ENCODE measurements at regions not wholly inside any gene's neighbourhood (a gene's known extent, or its start where the extent isn't known, plus 50 kb on each side); places are given as distances from the start of the nearest gene placed in this dataset.

- no peaks in the 10 kb centered on the region for H3K79me2 ChIP-seq (ENCODE audit: insufficient read depth, low read length)
- H3K9ac ChIP-seq (ENCODE audit: low read length): no peak overlapping the region
- no peaks in the 10 kb centered on the region for H3K9me2 ChIP-seq (replicated peaks; ENCODE audit: insufficient read depth, low read length)
- H3K27ac ChIP-seq (ENCODE audit: low read depth, low read length): no peak overlapping the region
- no peaks in the 10 kb centered on the region for H3K27me3 ChIP-seq (ENCODE audit: low read length)
- no peaks in the 10 kb centered on the region for H3K9me3 ChIP-seq (ENCODE audit: insufficient read depth, low read length)
- no peaks in the 10 kb centered on the region for H3K36me3 ChIP-seq (ENCODE audit: low read length)
- H3F3A ChIP-seq (ENCODE audit: insufficient read depth): no peaks in the 10 kb centered on the region
- no peak overlapping the region for H3K4me3 ChIP-seq (ENCODE audit: insufficient read depth, low read length, poor library complexity, severe bottlenecking)
- H3K4me2 ChIP-seq (ENCODE audit: low read depth, low read length, poor library complexity, severe bottlenecking): no peak overlapping the region
- H4K20me1 ChIP-seq (ENCODE audit: low read depth, low read length): no peaks in the 10 kb centered on the region
- no peak for TF ChIP-seq EZH2phosphoT487 (conservative IDR thresholded peaks at IDR 0.05; ENCODE audit: low read length)
- TF ChIP-seq CTCF (IDR thresholded peaks at IDR 0.05; ENCODE audit: insufficient read depth, low read length, poor library complexity, severe bottlenecking): no peak
- H2AFZ ChIP-seq (ENCODE audit: low read depth, low read length, severe bottlenecking): no peak overlapping the region
These were observed 181.1 kb upstream of the PABPC4L start for GRCh38 chr4:134382478-134383227.

- no peak overlapping the region for H3K4me2 ChIP-seq (ENCODE audit: low read depth, low read length, poor library complexity, severe bottlenecking)
- no peaks in the 10 kb centered on the region for H3K36me3 ChIP-seq (ENCODE audit: low read length)
- no peaks in the 10 kb centered on the region for H4K20me1 ChIP-seq (ENCODE audit: low read depth, low read length)
- no peaks in the 10 kb centered on the region for H3F3A ChIP-seq (ENCODE audit: insufficient read depth)
- H3K27ac ChIP-seq (ENCODE audit: low read depth, low read length): no peak overlapping the region
- H3K9me2 ChIP-seq (replicated peaks; ENCODE audit: insufficient read depth, low read length): no peaks in the 10 kb centered on the region
- H3K9me3 ChIP-seq (ENCODE audit: insufficient read depth, low read length): no peaks in the 10 kb centered on the region
- no peaks in the 10 kb centered on the region for H3K79me2 ChIP-seq (ENCODE audit: insufficient read depth, low read length)
- no peak overlapping the region for H3K9ac ChIP-seq (ENCODE audit: low read length)
- no peak overlapping the region for H2AFZ ChIP-seq (ENCODE audit: low read depth, low read length, severe bottlenecking)
- TF ChIP-seq CTCF (IDR thresholded peaks at IDR 0.05; ENCODE audit: insufficient read depth, low read length, poor library complexity, severe bottlenecking): no peak
- no peak for TF ChIP-seq EZH2phosphoT487 (conservative IDR thresholded peaks at IDR 0.05; ENCODE audit: low read length)
- no peaks in the 10 kb centered on the region for H3K27me3 ChIP-seq (ENCODE audit: low read length)
- no peak overlapping the region for H3K4me3 ChIP-seq (ENCODE audit: insufficient read depth, low read length, poor library complexity, severe bottlenecking)
These were observed 174.2 kb upstream of the PABPC4L start for GRCh38 chr4:134375775-134376174.

- no peak overlapping the region for H3K4me2 ChIP-seq (ENCODE audit: low read depth, low read length, poor library complexity, severe bottlenecking)
- H3K9me2 ChIP-seq (replicated peaks; ENCODE audit: insufficient read depth, low read length): no peaks in the 10 kb centered on the region
- no peaks in the 10 kb centered on the region for H4K20me1 ChIP-seq (ENCODE audit: low read depth, low read length)
- no peak for TF ChIP-seq CTCF (IDR thresholded peaks at IDR 0.05; ENCODE audit: insufficient read depth, low read length, poor library complexity, severe bottlenecking)
- TF ChIP-seq EZH2phosphoT487 (conservative IDR thresholded peaks at IDR 0.05; ENCODE audit: low read length): no peak
- no peaks in the 10 kb centered on the region for H3K79me2 ChIP-seq (ENCODE audit: insufficient read depth, low read length)
- no peaks in the 10 kb centered on the region for H3K27me3 ChIP-seq (ENCODE audit: low read length)
- no peak overlapping the region for H3K9ac ChIP-seq (ENCODE audit: low read length)
- no peak overlapping the region for H3K4me3 ChIP-seq (ENCODE audit: insufficient read depth, low read length, poor library complexity, severe bottlenecking)
- no peak overlapping the region for H2AFZ ChIP-seq (ENCODE audit: low read depth, low read length, severe bottlenecking)
- no peaks in the 10 kb centered on the region for H3F3A ChIP-seq (ENCODE audit: insufficient read depth)
- H3K9me3 ChIP-seq (ENCODE audit: insufficient read depth, low read length): no peaks in the 10 kb centered on the region
- no peaks in the 10 kb centered on the region for H3K36me3 ChIP-seq (ENCODE audit: low read length)
- no peak overlapping the region for H3K27ac ChIP-seq (ENCODE audit: low read depth, low read length)
These were observed 164.3 kb upstream of the PABPC4L start for GRCh38 chr4:134365852-134366251.

Measured in SU-DHL-6 (cell line).